B cell (primary cell): ENCODE measurements at regions not wholly inside any gene's neighbourhood (a gene's known extent, or its start where the extent isn't known, plus 50 kb on each side); places are given as distances from the start of the nearest gene placed in this dataset.

Experiments
- ATAC-seq: fragments of 200-7000 bp; cut with Tn5 transposase; one replicate; pipeline ENCODE4 v1.10.0; 2021; ENCODE audit warnings: low read depth, mild to moderate bottlenecking, moderate number of reproducible peaks, moderate library complexity
- CTCF ChIA-PET: fragments of 350-600 bp; sonication (Branson Sonifier 250); formaldehyde crosslinking; loops from one replicate; lab custom pipeline; 2021; ENCODE audit warnings: antibody characterized with exemption, inconsistent platforms; lab: Charles Lee
- POLR2A ChIA-PET: fragments of 350-600 bp; sonication (Branson Sonifier 250); formaldehyde crosslinking; loops from one replicate; lab custom pipeline; 2021; ENCODE audit warnings: antibody characterized with exemption; lab: Charles Lee
- DNase-seq: peaks from one replicate; pipeline ENCODE4 v3.0.0; 2013
- H2AFZ ChIP-seq: 2 replicates; pipeline ENCODE4 v1.6.1; 2012; ENCODE audit warnings: mild to moderate bottlenecking, low read depth, low read length; ENCODE audit not compliant: insufficient read depth, poor library complexity, severe bottlenecking
- H3K27ac ChIP-seq, 2 donors: 1 replicate in 1 of 2; 2 replicates in 1 of 2; pipeline ENCODE4 v1.5.1; 2012 to 2013; ENCODE audit warnings: low read length in 2 of 2, mild to moderate bottlenecking in 2 of 2, moderate library complexity in 1 of 2
- H3K27me3 ChIP-seq, 4 experiments: fragments of 200-600 bp in 1 of 4; sonication (generic) in 1 of 4; replicated peaks in 1 of 4; 1 replicate in 2 of 4; 2 replicates in 2 of 4; pipeline versions ENCODE4 v1.6.1 to v1.7.0; 2013 to 2016; ENCODE audit warnings: low read length in 3 of 4, mild to moderate bottlenecking in 2 of 4, mixed read lengths in 1 of 4, moderate library complexity in 1 of 4; ENCODE audit not compliant: insufficient read depth in 4 of 4, control insufficient read depth in 3 of 4; ENCODE audit errors: control extremely low read depth in 1 of 4
- H3K36me3 ChIP-seq, 2 experiments: replicated peaks in 1 of 2; 1 replicate in 1 of 2; 2 replicates in 1 of 2; pipeline versions ENCODE4 v1.6.1 to v1.7.1; 2013; ENCODE audit warnings: low read length in 1 of 2; ENCODE audit not compliant: insufficient read depth in 2 of 2, control insufficient read depth in 1 of 2; ENCODE audit errors: control extremely low read depth in 1 of 2, extremely low read depth in 1 of 2
- H3K4me1 ChIP-seq, 2 donors: fragments of 200-600 bp in 1 of 2; sonication (generic) in 1 of 2; 1 replicate in 1 of 2; 2 replicates in 1 of 2; pipeline versions ENCODE4 v1.5.1 to v1.6.1; 2013 to 2017; ENCODE audit warnings: low read length in 2 of 2; ENCODE audit not compliant: control insufficient read depth in 2 of 2, insufficient read depth in 2 of 2
- H3K4me2 ChIP-seq: replicated peaks from 2 replicates; pipeline ENCODE3; 2012; ENCODE audit warnings: mild to moderate bottlenecking, low read depth, low read length; ENCODE audit not compliant: poor library complexity, severe bottlenecking
- H3K4me3 ChIP-seq, 5 experiments: fragments of 200-600 bp in 1 of 5; sonication (generic) in 1 of 5; 1 replicate in 3 of 5; 2 replicates in 2 of 5; pipeline versions ENCODE4 v1.5.1 to v1.7.0; 2011 to 2016; ENCODE audit warnings: low read length in 4 of 5, mild to moderate bottlenecking in 4 of 5, low read depth in 2 of 5, control low read depth in 1 of 5, moderate library complexity in 1 of 5; ENCODE audit not compliant: insufficient read depth in 1 of 5; ENCODE audit errors: control extremely low read depth in 1 of 5, extremely low read depth in 1 of 5
- H3K79me2 ChIP-seq: fragments of 200-600 bp; sonication (generic); one replicate; pipeline ENCODE4 v1.6.0; 2016; ENCODE audit warnings: low read length; ENCODE audit not compliant: control insufficient read depth, insufficient read depth
- H3K9ac ChIP-seq: fragments of 200-600 bp; sonication (generic); 2 replicates; pipeline ENCODE4 v1.6.1; 2017; ENCODE audit warnings: mild to moderate bottlenecking, low read length, moderate library complexity
- H3K9me3 ChIP-seq, 3 donors: one replicate each; pipeline versions ENCODE4 v1.6.1 to v1.7.1; 2013; ENCODE audit warnings: low read length in 2 of 3; ENCODE audit not compliant: control insufficient read depth in 2 of 3, insufficient read depth in 1 of 3; ENCODE audit errors: control extremely low read depth in 1 of 3
- H4K20me1 ChIP-seq: 2 replicates; pipeline ENCODE4 v1.6.0; 2012; ENCODE audit warnings: mild to moderate bottlenecking, low read length; ENCODE audit not compliant: insufficient read depth, control insufficient read depth, poor library complexity, severe bottlenecking
- H3K27ac Mint-ChIP-seq: one replicate; pipeline ENCODE4 v1.8.0; 2021; ENCODE audit warnings: mixed read lengths
- H3K27me3 Mint-ChIP-seq: one replicate; pipeline ENCODE4 v1.8.0; 2021; ENCODE audit warnings: mixed read lengths
- H3K4me1 Mint-ChIP-seq: one replicate; pipeline ENCODE4 v1.8.0; 2021; ENCODE audit warnings: mixed read lengths
- H3K4me3 Mint-ChIP-seq: one replicate; pipeline ENCODE4 v1.8.0; 2021; ENCODE audit warnings: mixed read lengths
- H3K9me3 Mint-ChIP-seq: one replicate; pipeline ENCODE4 v1.8.0; 2022; ENCODE audit warnings: mixed read lengths; ENCODE audit not compliant: insufficient read depth
- CTCF ChIP-seq: fragments of 200-600 bp; IDR thresholded peaks from one replicate; pipeline ENCODE4 v1.8.0; 2022; ENCODE audit warnings: antibody characterized with exemption, mild to moderate bottlenecking
- EZH2 ChIP-seq: IDR thresholded peaks from 2 replicates; pipeline ENCODE4 v1.6.1; 2012; ENCODE audit warnings: borderline replicate concordance, low read depth, mild to moderate bottlenecking, moderate library complexity, low read length; ENCODE audit not compliant: insufficient read depth, poor library complexity, severe bottlenecking
- WGBS: methylation state at CpG from one replicate; pipeline ENCODE4 v1.1.5; 2013; ENCODE audit warnings: missing lambda C conversion rate; ENCODE audit not compliant: insufficient coverage; 5-methylcytosine and 5-hydroxymethylcytosine counted together
- intact Hi-C: fragments of 100-400 bp; cut with micrococcal nuclease; formaldehyde crosslinking; loops from one replicate; pipeline ENCODE4 v1.10.0; 2022

GRCh38 chr6:126261792-126262421 is 78.0 kb upstream of the CENPW start:
- no peak for DNase-seq
- Mint-ChIP-seq H3K27ac (no peak overlapping the region), H3K27me3 (no peaks in the 10 kb centered on the region), H3K4me1 (no peaks in the 10 kb centered on the region), H3K4me3 (no peak overlapping the region), H3K9me3 (peaks cover 14% of the 10 kb centered on the region)
- H3K79me2 ChIP-seq = no peaks in the 10 kb centered on the region
- no peak overlapping the region for H3K4me3 ChIP-seq
- H3K4me2 ChIP-seq = no peak overlapping the region
- no peak overlapping the region for H3K9ac ChIP-seq
- no peaks in the 10 kb centered on the region for H4K20me1 ChIP-seq
- H3K27me3 ChIP-seq = no peaks in the 10 kb centered on the region
- no peak overlapping the region for H2AFZ ChIP-seq
- 96% methylated on average over 6 of the region's 7 CpGs for WGBS
- no peak overlapping the region for H3K27ac ChIP-seq
- intact Hi-C loops = no loop called here
- no peaks in the 10 kb centered on the region for H3K36me3 ChIP-seq
- H3K4me1 ChIP-seq = no peaks in the 10 kb centered on the region
- ChIA-PET POLR2A (no interaction called here), CTCF (no interaction called here)
- ATAC-seq = no peak
- TF ChIP-seq EZH2 (no peak), CTCF (no peak)
- peaks cover 0 to 22% (median 3%) of the 10 kb centered on the region in 3 donors for H3K9me3 ChIP-seq

GRCh38 chr6:126264265-126264664 is 75.7 kb upstream of the CENPW start:
- Mint-ChIP-seq H3K27me3 (no peaks in the 10 kb centered on the region), H3K27ac (no peak overlapping the region), H3K4me1 (no peaks in the 10 kb centered on the region), H3K4me3 (no peak overlapping the region), H3K9me3 (peaks cover 12% of the 10 kb centered on the region)
- no peak overlapping the region for H3K4me2 ChIP-seq
- ChIA-PET POLR2A (no interaction called here), CTCF (no interaction called here)
- H4K20me1 ChIP-seq = no peaks in the 10 kb centered on the region
- no peak for DNase-seq
- no peaks in the 10 kb centered on the region for H3K36me3 ChIP-seq
- intact Hi-C loops = no loop called here
- H3K79me2 ChIP-seq = no peaks in the 10 kb centered on the region
- H3K4me1 ChIP-seq = no peaks in the 10 kb centered on the region
- WGBS = no CpG with 5 or more reads among the region's 1 CpG
- TF ChIP-seq CTCF (no peak), EZH2 (no peak)
- H3K9ac ChIP-seq = no peak overlapping the region
- no peak overlapping the region for H2AFZ ChIP-seq
- H3K9me3 ChIP-seq = peaks cover 0 to 11% (median 3%) of the 10 kb centered on the region in 3 donors
- no peak overlapping the region for H3K27ac ChIP-seq
- ATAC-seq = no peak
- no peak overlapping the region for H3K4me3 ChIP-seq
- no peaks in the 10 kb centered on the region for H3K27me3 ChIP-seq
